ENCODE measurements at regions not wholly inside any gene's neighbourhood (a gene's known extent, or its start where the extent isn't known, plus 50 kb on each side); places are given as distances from the start of the nearest gene placed in this dataset.
"Not testable (repeated sequence)": the region's sequence is repeated elsewhere in the genome, so short reads cannot be mapped to it uniquely, and the experiment has no call there.

DNA sequence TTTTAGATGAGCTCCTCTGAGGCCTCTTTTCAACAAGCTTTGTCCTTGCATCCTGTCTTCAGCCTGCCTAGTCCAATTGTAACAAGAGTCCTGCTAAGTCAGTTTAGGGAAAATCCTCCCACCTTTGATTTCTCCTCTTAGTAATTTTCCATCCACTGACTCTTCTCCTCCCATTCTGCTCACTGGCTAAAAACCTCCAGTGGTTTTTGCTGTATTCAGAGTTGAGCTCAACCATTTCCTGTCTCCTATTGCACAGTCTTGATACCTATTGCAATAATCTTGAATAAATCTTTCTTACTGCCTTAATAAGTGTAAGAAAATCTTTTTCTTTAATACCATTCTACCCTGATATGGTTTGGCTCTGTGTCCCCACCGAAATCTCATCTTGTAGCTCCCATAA lies 117.8 kb upstream of the ENPP6 start:
- DNase-seq (ENCODE audit: low spot score), result no peak

DNA sequence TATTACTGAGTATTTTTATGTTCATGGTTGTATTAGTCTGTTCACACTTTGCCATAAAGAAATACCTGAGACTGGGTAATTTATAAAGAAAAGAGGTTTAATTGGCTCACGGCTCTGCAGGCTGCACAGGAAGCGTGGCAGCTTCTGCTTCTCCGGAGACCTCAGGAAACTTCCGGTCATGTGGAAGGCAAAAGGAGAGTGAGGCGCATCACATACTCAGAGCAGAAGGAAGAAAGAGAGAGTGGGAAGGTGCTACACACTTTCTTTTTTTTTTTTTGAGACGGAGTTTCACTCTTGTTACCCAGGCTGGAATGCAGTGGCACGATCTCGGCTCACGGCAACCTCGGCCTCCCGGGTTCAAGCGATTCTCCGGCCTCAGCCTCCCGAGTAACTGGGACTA lies 115.8 kb upstream of the ENPP6 start:
- not testable (repeated sequence) for DNase-seq (ENCODE audit: low spot score)

DNA sequence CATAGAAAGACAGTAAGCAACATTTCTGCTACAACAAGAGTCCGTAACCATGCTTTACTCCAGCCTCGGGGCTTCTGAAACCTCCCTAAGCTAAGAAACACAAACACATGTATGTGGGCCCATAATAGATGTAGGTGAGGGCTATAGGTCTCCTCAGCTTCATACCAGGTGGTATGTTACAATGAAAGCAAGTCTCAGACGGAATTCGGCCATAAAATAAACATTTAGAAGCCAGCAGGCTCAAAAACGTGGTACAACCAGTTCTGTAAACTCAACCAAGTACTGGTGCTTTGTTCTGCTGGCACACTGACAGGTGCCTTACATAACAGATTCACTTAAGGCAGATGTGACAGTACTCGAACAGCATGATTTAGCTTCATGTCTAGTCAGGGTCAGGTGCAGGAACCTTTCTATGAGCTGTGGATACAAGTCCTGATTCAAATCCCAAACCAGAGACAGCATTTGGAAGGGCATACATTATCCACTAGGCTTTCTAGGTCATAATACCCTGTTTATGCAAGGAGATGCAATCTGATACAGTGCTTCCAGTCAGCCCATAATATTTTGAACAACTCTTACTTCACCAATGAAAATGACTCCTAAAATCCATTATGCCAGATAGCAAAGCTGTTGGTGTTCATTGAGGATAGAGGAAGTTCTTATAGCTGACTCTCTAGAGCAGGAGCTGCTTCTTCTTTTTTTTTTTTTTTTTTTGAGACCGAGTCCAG lies 113.8 kb upstream of the ENPP6 start:
- peak; percentile 79 for DNase-seq (ENCODE audit: low spot score)

DNA sequence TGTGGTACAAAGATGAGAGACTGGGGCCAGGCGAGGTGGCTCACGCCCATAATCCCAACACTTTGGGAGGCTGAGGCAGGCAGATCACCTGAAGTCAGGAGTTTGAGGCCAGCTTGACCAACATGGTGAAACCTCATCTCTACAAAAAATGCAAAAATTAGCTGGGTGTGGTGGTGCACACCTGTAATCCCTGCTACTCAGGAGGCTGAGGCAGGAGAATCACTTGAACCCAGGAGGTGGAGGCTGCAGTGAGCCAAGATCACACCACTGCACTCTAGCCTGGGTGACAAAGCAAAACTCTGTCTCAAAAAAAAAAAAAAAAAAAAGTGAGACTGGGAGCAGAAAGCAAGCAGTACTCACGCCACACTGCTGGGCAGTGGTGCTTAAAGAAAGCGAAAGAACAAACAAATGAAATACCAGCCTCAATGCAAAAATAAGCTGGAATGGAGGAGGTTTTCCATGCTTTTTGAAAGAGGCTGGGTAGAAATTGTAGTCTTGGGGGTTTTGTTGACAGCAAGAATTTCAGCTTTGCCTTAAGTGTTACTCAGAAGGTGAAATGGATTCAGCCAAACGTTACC lies 112.9 kb upstream of the ENPP6 start:
- DNase-seq (ENCODE audit: low spot score), result not testable (repeated sequence)

DNA sequence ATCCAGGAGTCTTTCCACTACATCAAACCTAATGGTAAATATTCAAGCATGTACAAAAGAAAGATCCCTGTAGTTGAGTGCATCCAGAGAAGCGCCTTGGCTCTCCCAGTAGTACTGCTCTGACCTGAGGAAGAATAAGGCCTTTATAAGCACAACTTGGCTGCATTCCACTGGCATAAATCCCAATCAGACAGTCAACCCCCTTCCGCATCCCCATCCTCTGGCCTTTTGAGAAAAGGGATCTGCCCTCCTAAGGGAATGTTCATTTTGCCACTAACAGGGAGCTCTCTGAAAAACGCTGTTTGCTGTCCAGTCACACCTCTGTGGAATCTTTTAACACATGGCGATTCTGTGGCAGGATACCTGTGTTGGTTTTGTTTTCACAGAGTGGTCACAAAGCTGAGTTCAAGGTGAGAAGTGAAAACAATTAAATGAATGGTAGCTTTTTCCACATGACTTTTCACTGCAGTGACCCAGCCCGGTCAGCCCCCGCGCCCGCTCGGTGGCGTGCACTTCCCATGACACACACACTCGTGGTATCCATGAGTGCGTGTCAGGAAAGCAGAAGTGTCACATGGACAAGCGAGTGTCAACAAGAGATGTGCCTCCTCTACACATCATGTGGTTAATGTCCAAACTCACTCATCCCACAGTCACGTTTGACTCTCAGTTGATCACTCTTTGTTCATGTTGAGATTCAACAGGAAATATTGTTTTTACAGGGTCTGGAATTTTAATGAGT lies 112.2 kb upstream of the ENPP6 start:
- DNase-seq (ENCODE audit: low spot score), result no peak

DNA sequence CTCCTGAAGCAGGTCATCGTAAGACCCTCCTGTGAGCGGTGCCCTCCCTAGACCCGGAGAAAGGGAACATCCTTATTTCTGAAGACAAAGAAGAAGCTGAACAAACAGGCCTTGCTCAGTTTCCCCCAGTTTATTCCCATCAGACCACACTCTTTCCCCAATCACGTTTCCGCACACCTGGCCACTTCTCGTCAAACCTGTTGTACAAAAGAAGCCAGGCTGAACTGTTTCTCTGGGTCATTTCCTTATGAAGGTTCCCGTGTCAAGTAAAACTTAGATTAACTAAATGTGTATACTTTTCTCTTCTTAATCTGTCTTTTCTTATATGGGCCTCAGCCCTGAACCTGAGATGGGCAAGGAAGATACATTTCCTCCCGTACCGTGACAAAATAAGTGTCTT lies 111.6 kb upstream of the ENPP6 start:
- no peak for DNase-seq (ENCODE audit: low spot score)

DNA sequence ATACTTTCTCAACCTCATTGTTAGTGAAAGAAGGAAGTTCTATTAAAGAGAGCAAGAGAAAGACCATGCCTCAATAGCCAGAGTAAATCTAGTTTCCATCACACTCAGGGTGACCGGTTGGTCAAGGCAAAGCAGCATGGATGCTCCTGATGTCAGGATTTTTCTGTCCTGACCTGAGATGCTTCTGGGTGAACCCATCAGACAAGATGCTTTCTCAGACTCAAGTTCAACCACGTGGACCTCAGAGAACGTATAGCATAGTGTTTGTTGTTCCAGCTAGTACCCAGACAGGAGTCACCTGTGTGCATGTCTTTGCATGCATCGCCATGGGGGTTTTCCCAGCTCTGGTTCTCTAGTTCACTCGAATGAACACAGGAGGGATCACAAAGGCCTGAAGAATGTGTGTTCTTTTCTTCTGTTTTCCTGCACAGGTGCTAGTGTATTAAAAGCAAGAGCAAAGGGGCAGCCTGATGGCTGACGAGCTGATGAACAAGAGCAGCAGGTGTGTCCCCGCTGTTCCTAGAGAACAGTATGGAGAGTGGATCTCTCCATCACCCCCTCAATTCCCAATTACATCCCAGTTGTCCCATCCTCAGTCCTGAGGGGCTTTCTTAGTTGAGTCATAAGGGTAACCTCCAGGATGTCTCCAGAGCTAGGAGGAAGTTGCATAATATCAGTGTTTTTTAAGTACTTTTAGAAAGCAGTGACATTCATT lies 110.5 kb upstream of the ENPP6 start:
- DNase-seq (ENCODE audit: low spot score), result no peak

DNA sequence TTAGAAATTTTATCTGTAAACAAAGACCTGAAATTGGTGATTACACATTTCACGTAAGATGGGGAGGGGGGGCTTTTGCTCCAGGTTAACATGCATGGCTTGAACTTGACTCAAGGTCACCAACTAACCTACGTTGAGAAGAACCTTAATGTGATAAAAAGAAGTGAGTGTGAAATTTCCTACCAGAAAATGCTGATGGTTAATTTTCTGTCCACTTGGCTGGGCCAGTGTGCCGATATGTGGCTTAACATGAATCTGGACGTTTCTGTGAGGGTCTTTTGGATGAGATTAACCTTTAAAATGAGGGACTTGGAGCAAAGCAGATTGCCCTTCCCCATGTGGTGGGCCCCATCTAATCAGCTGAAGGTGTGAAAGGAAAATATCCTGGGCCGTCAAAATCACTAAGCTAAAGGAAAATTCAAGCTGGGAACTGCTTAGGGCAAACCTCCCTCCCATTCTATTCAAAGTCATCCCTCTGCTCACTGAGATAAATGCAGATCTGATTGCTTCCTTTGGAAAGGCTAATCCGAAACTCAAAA lies 107.3 kb upstream of the ENPP6 start:
- no peak for DNase-seq (ENCODE audit: low spot score)

DNA sequence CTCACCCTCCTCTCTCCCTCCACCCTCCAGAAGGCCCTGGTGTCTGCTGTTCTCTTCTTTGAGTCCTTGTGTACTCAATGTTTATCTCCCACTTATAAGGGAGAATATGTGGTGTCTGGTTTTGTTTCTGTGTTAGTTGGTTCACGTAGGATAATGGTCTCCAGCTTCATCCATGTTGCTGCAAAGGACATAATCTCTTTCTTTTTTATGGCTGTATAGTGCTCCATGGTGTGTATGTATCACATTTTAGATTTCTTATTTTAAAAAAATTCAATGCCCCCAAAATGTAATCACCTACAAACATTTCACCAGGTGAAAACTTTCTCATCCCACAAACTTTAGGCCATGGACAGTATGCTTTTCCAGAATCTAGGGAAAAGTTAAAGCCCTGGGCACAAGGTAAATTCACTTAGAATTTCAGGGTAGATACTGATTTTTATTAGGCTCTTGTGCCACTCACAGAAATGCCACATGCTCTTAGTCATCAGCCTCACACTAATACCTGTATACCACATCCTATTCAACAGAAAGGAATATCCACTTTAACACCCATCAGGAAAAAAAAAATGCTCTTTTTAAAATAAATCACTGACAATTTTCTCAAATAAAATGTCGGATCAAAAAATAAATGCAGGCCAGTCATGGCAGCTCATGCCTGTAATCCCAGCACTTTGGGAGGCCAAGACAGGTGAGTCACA lies 104.8 kb upstream of the ENPP6 start:
- DNase-seq (ENCODE audit: low spot score), result no peak

DNA sequence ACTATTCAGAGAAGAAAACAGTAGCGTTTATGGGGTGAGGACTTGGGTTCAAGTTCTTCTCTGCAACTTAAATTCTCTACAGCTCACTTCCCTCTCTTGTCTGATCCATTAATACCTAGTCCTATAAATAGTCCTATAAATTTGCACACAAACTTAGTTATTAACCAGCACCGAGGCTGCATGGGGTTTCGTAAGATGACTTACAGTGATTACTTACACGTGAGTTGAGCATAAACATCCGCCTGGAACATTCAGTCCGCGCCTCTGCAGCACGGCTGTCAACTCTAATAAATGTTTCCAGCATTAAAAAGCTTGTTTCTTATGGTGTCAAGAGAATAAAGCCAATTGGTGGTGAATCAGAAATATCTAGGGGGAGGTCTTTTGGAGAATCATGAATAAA lies 103.0 kb upstream of the ENPP6 start:
- no peak for DNase-seq (ENCODE audit: low spot score)

DNA sequence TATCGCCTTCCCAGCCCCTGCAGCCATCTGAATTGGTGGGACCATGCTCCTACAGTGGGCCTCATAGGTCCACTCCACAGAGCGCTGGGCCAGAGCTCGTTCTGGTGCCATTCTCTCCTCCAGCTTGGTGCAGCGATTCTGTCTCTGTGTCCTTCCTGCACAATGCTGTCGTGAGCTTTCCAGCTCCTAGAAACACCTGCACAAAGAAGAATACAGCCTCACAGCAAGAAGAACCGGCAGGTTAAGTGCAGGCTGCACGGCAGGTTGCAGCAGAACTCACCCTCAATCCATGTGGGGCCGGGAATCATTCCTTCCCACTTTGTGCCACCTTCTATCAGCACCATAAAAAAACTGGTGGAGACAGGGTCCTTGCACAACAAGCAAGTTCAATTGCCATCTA lies 101.2 kb upstream of the ENPP6 start:
- DNase-seq (ENCODE audit: low spot score), result no peak

DNA sequence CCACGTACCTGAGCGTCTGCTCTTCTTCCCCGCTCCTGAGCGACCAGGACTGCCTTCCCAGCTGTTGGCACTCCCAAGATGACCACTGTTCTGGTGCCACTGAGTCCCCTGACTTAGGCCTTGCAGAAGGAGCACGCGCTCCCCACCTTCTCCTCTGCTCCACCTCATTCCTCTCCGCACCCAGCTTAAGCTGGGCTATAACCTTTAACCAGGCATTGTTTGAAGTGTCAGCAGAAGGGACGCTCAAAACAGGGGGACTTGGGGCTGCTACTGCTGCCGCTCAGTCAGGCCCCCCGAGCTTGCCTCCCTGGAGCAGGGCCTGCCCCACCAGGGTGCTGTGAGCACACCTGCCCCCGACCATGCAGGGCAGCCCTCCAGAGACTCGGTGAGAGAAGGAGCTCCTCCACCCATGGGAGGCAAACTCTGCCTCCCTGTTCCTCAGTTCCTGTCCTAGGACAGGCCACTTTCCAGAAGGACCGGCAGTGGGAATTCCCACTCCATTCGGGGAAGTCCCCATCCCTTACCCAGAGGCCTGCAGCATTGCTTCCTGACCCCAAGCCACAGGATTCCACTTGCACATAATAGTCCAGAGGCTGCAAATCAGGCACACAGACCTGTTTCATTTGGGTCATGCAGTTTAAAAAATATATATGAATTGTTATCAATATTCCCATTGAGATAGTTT lies 99.7 kb upstream of the ENPP6 start:
- no peak for DNase-seq (ENCODE audit: low spot score)

DNA sequence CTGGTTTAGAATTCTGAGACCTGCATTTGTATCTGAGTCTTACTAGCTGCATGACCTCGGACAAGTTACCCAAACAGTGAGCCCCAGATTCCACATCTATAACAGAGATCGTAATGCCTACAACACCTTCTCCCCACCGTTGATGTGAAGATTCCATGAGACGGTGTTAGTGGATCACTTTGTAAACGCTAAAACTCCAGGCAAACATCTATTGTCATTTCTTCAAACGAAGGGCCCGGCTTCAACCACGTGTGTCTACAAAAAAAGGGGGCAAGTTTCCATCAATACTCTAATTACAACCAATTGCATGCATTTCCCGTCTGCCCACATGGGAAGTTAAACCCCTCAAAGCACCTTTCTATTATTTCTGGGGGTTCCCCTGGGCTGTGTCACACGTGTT lies 99.1 kb upstream of the ENPP6 start:
- no peak for DNase-seq (ENCODE audit: low spot score)

DNA sequence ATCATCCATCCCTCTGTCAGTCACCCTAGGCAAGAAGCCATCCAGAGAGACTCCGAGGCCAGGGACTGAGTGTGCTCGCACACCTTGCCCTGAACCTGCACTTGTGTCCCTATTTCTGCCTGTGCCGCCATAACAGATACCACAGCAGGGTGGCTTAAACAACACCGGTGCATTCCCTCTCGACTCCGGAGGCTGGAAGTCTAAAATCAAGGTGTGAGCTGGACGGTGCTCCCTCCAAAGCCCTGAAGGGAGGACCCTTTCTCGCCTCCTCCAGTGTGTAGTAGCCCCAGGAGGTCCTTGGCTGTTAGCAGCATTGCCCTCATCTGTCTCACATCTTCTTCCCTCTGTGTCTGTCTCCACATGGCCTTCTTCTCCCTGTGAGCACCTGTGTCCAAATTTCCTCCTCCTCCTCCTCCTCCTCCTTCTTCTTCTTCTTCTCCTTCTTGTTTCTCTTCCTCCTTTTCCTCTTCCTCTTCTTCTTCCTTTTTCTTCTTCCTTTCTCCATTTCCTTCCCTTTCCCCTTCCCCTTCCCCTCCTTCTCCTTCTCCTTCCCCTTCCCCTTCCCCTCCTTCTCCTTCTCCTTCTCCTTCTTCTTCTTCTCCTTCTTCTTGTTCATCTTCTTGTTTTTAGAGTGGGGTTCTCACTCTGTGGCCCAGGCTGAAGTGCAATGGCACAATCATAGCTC lies 98.1 kb upstream of the ENPP6 start:
- no peak for DNase-seq (ENCODE audit: low spot score)

DNA sequence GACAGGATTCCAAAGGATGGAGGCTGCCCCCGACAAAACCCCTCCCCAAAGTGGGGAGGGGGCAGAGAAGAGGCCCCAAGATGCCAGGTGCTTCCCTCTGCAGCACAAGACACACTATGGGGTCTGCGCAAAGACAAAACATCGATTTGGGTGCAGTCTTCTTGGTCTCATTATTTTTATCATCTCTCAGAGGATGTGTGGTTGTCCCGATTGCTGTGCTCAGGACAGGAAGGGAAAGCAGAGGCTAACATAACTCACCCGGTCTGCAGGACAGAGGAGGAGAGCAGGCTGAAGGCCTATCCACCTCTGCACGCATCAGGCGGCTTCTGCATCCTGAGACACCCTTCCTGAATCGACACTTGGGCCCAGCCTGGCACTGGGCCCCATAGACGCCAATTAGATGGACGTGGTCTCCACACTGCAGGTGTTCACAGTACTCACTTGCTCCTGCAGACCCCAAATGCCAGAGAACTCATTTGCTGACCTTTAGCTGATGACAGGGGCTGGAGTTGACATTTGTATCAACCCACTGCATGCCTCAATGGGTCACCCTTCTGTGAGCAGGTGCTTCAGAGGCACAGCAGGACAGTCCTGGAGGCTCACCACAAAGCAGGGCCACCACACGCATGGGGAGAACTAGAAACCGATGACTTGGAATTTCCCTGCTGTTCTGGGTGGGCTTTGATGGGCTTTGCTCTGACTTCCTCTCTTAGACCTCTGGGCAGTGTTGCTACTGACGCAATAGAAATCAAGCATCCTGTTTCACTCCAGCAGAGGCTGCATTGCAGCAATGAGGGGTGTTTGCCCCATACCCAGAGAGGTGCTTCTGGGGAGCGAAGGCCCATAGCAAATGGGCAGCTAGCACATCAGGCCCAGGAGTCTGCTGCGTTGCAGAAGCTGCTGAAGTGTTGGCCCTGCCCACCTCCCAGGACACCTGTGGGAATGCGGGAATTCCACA lies 96.3 kb upstream of the ENPP6 start:
- no peak for DNase-seq (ENCODE audit: low spot score)

DNA sequence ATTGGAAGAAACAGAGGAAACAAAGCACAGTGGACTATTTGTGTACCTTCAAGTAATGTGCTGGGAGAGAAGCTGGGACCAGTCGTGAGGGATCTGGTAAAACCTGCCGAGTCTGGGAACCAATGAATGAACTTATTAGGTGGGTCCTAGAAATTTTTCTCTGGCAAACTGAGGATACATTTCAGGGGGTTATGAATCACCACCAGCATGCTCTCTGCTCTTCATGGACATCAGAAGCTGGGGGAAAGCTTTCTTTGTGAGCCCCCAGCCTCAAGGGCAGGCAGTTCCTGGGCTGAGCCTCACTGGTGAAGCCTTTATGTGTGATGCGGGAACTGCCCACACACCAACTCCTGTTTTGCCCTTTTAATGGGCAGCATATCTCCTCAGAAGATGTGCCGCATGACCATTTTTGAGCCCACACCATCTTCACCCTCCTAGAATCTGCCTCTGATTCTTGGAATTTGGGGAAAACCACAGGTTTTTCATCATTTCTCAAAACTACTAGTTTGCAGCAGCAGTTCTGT lies 95.4 kb upstream of the ENPP6 start:
- DNase-seq (ENCODE audit: low spot score), result no peak

DNA sequence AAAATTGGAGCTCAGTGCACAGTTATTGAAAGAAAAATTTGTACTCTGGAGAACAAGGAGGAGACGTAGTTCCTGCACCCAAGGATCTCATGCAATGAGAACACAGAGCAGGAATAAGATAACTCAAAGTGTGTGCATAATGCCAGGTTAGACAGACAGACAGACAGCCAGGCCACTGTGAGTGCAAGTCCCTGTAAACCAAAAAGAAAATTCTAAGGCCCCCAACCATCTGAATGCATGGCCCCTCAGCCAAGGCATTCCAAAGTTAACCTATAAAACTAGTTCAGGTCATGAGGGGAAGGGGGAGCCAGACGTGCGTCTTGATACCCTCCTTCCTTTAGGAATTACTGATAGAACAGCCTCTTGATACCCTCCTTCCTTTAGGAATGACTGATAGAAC lies 94.5 kb upstream of the ENPP6 start:
- no peak for DNase-seq (ENCODE audit: low spot score)

DNA sequence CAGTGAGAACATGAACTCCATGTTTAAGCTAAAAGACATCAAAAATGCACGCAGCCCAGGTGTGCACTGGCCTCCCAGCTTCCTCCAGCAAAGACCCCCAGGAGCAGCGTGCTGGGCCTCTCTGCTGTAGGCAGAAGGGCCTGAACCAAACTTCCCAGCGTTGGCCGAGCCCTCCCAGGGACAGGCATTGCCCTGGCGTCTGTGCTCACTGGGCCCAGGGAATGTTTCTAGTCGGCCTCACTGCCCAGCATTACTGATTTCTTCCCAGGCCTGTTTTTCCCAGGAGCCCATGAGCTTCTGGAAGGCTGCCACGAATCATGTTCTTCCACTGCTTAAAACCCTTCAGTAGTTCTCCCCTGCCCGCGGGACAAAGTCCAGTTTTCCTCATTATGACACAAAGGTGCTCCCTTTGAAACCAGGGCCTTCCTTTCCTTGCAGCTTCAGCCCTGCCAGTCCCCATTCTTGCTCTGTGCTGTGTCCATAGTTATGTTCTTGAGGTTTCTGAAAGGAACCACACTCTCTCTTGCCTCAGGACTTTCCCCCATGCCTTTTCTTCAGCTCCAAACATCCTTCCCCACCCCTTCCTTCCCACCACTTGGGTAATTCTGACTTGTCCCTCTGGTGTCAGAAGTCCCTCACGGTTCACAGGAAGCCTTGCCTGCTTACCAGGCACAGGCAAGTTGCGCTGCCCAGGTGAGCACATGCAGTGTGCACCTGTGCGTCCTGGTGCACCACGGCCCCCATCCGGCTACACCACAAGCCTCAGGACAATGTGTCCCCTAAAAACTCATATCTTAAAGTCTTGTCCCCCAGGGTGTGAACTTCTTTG lies 93.4 kb upstream of the ENPP6 start:
- peak; percentile 84 for DNase-seq (ENCODE audit: low spot score)
